ENCODE measurements at regions not wholly inside any gene's neighbourhood (a gene's known extent, or its start where the extent isn't known, plus 50 kb on each side); places are given as distances from the start of the nearest gene placed in this dataset.

GRCh38 chr16:7231762-7232161 lies 100.9 kb upstream of the RBFOX1 start:
- TF ChIP-seq POLR2A (IDR thresholded peaks at IDR 0.05) (no peak), POLR2AphosphoS5 (IDR thresholded peaks at IDR 0.05) (no peak), CTCF (IDR thresholded peaks at IDR 0.05) (no peak)
